ENCODE measurements at regions not wholly inside any gene's neighbourhood (a gene's known extent, or its start where the extent isn't known, plus 50 kb on each side); places are given as distances from the start of the nearest gene placed in this dataset.
"Not testable (repeated sequence)": the region's sequence is repeated elsewhere in the genome, so short reads cannot be mapped to it uniquely, and the experiment has no call there.

DNA sequence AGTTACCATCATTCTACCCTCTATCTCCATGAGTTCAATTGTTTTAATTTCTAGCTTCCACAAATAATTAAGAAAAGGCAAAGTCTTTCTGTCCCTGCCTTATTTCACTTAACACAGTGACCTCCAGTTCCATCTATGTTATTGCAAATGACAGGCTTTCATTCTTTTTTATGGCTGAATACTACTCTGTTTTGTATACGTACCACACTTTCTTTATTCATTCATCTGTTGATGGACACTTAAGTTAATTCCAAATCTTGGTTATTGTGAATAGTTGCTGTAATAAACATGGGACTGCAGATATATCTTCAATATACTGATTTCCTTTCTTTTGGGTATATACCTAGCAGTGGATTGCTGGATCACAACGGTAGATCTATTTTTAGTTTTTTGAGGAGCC, 314.1 kb downstream of the SV2B start:
- Histone ChIP-seq H3K9me3 (replicated peaks; ENCODE audit: low read length) (no peaks in the 10 kb centered on the region), H3K9ac (ENCODE audit: low read depth, low read length) (no peak overlapping the region), H3K27me3 (ENCODE audit: control insufficient read depth, insufficient read depth, low read length) (no peaks in the 10 kb centered on the region), H3K36me3 (ENCODE audit: insufficient read depth, low read length) (no peaks in the 10 kb centered on the region), H3K4me2 (ENCODE audit: low read length) (no peak overlapping the region), H3K4me1 (ENCODE audit: control insufficient read depth, insufficient read depth, low read length) (peaks cover 10% of the 10 kb centered on the region), H3K4me3 (ENCODE audit: low read length) (no peak overlapping the region)

DNA sequence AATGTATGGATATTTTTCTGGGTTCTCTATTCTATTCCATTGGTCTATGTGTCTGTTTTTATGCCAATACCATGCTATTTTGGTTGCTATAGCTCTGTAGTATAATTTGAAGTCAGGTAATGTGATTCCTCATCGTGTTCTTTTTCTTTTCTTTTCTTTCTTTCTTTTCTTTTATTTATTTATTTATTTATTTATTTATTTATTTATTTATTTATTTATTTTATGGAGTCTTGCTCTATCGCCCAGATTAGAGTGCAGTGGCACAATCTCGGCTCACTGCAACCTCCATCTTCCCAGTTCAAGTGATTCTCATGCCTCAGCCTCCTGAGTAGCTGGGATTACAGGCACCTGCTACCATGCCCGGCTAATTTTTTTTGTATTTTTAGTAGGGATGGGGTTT, 315.2 kb downstream of the SV2B start:
- H3K4me3 ChIP-seq (ENCODE audit: low read length); H3K36me3 ChIP-seq (ENCODE audit: insufficient read depth, low read length); H3K9me3 ChIP-seq (replicated peaks; ENCODE audit: low read length); H3K4me2 ChIP-seq (ENCODE audit: low read length); H3K9ac ChIP-seq (ENCODE audit: low read depth, low read length); H3K27me3 ChIP-seq (ENCODE audit: control insufficient read depth, insufficient read depth, low read length): not testable (repeated sequence)
- peaks cover 10% of the 10 kb centered on the region for H3K4me1 ChIP-seq (ENCODE audit: control insufficient read depth, insufficient read depth, low read length)

DNA sequence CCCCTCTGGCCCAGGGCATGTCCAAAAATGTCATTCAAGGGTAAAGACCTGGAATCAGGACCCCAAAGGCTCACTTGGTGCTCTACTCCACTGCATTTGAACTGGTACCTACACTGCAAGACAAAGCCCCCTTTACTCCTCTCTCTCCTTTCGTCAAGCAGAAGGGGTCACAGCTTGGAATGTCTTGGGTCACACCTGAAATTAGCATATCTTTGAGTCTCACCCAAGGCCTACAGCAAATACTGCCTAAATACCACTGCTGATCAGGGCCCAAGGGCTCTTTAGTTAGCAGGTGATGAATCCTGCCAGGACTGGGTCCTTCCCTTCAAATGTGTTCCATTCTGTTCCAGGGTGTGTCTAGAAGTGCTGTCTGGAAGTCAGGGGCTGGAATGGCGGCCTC, 320.6 kb downstream of the SV2B start:
- no peak overlapping the region for H3K4me2 ChIP-seq (ENCODE audit: low read length)
- H3K9me3 ChIP-seq (replicated peaks; ENCODE audit: low read length), result no peaks in the 10 kb centered on the region
- H3K36me3 ChIP-seq (ENCODE audit: insufficient read depth, low read length), result no peaks in the 10 kb centered on the region
- no peak overlapping the region for H3K9ac ChIP-seq (ENCODE audit: low read depth, low read length)
- no peak overlapping the region for H3K4me3 ChIP-seq (ENCODE audit: low read length)
- H3K27me3 ChIP-seq (ENCODE audit: control insufficient read depth, insufficient read depth, low read length), result peaks cover 11% of the 10 kb centered on the region
- no peaks in the 10 kb centered on the region for H3K4me1 ChIP-seq (ENCODE audit: control insufficient read depth, insufficient read depth, low read length)

DNA sequence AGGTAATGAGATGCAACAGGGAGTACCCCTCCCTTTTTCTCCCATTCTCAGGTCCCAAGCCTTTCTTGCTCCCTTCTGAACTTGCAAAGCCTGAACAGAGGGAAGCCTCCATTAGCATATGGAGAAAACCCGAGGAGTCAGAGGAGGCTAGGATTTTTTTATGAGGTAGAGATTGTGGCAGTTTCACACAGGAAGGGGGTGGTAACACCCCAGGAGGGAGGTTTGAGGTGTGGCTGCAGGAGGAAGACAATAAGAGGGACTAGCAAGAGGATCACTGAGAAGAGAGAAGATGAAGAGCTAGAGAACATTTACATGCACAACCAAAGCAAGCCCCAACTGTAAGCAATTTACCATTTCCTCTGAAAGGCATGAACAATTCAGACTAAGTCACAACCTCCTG, 322.7 kb downstream of the SV2B start:
- Histone ChIP-seq H3K36me3 (ENCODE audit: insufficient read depth, low read length) (no peaks in the 10 kb centered on the region), H3K4me2 (ENCODE audit: low read length) (no peak overlapping the region), H3K9me3 (replicated peaks; ENCODE audit: low read length) (no peaks in the 10 kb centered on the region), H3K9ac (ENCODE audit: low read depth, low read length) (no peak overlapping the region), H3K27me3 (ENCODE audit: control insufficient read depth, insufficient read depth, low read length) (peaks cover 11% of the 10 kb centered on the region), H3K4me3 (ENCODE audit: low read length) (no peak overlapping the region), H3K4me1 (ENCODE audit: control insufficient read depth, insufficient read depth, low read length) (no peaks in the 10 kb centered on the region)

DNA sequence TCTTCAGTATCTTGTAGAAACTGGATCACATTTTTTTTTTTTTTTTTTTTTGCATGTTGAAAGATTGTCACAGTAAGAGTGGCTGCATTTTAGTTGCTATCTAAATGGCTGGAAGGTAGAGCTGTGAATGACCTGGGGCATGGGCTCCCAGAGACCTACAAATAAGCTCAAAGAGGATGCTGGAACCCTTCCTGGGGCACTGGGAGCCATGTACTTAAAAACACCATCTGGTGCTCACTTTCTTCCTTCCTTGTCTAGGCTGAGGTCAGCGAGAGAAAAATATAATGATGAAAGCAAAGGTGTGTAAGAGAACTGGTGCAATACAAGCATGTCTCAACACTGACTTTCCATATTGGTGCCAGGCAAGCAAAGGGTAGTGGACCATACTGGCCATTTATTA, 323.9 kb downstream of the SV2B start:
- H3K27me3 ChIP-seq (ENCODE audit: control insufficient read depth, insufficient read depth, low read length), result peaks cover 11% of the 10 kb centered on the region
- no peaks in the 10 kb centered on the region for H3K9me3 ChIP-seq (replicated peaks; ENCODE audit: low read length)
- H3K4me3 ChIP-seq (ENCODE audit: low read length), result no peak overlapping the region
- H3K9ac ChIP-seq (ENCODE audit: low read depth, low read length), result no peak overlapping the region
- no peak overlapping the region for H3K4me2 ChIP-seq (ENCODE audit: low read length)
- H3K36me3 ChIP-seq (ENCODE audit: insufficient read depth, low read length), result no peaks in the 10 kb centered on the region
- H3K4me1 ChIP-seq (ENCODE audit: control insufficient read depth, insufficient read depth, low read length), result no peaks in the 10 kb centered on the region

DNA sequence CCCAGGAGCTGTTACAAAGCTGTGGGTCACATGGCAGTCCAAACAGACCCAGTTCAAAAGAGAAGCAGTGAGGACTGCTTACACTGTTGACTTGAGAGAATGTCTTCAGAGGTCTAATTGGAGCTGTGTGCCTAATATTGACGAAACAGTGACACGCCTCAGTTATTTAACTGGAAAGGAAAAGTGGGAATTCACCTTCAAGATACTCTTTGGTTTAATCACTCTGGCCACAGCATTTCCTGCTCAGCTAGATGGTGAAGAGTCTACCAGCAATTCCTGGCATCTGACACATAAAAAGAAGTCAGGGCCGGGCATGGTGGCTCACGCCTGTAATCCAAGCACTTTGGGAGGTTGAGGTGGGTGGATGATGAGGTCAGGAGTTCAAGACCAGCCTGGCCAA, 326.4 kb downstream of the SV2B start:
- no peaks in the 10 kb centered on the region for H3K9me3 ChIP-seq (replicated peaks; ENCODE audit: low read length)
- no peaks in the 10 kb centered on the region for H3K4me1 ChIP-seq (ENCODE audit: control insufficient read depth, insufficient read depth, low read length)
- no peak overlapping the region for H3K9ac ChIP-seq (ENCODE audit: low read depth, low read length)
- H3K27me3 ChIP-seq (ENCODE audit: control insufficient read depth, insufficient read depth, low read length), result peaks cover 11% of the 10 kb centered on the region
- no peak overlapping the region for H3K4me2 ChIP-seq (ENCODE audit: low read length)
- H3K36me3 ChIP-seq (ENCODE audit: insufficient read depth, low read length), result no peaks in the 10 kb centered on the region
- no peak overlapping the region for H3K4me3 ChIP-seq (ENCODE audit: low read length)

DNA sequence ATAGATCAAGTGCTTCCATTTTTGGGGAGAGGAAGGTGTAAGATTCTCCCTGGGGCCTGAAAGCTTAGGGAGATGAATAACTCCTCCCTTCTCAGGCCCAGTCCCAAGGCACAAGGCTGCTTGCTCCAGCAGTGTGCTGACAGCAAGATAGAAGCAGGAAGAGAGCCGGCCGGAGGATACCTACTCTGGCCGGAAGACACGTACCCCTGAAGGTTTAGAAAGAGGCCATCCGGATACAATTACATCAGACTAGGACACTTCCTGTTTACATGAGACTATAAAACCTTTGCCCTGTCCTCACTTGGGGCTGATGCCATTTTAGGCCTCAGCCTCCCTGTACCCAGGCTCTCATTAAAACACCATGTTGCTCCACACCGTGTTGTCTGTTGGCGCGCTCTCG, 329.9 kb downstream of the SV2B start:
- Histone ChIP-seq H3K4me3 (ENCODE audit: low read length) (no peak overlapping the region), H3K36me3 (ENCODE audit: insufficient read depth, low read length) (no peaks in the 10 kb centered on the region), H3K4me1 (ENCODE audit: control insufficient read depth, insufficient read depth, low read length) (no peaks in the 10 kb centered on the region), H3K9ac (ENCODE audit: low read depth, low read length) (no peak overlapping the region), H3K4me2 (ENCODE audit: low read length) (no peak overlapping the region), H3K27me3 (ENCODE audit: control insufficient read depth, insufficient read depth, low read length) (no peaks in the 10 kb centered on the region), H3K9me3 (replicated peaks; ENCODE audit: low read length) (no peaks in the 10 kb centered on the region)

DNA sequence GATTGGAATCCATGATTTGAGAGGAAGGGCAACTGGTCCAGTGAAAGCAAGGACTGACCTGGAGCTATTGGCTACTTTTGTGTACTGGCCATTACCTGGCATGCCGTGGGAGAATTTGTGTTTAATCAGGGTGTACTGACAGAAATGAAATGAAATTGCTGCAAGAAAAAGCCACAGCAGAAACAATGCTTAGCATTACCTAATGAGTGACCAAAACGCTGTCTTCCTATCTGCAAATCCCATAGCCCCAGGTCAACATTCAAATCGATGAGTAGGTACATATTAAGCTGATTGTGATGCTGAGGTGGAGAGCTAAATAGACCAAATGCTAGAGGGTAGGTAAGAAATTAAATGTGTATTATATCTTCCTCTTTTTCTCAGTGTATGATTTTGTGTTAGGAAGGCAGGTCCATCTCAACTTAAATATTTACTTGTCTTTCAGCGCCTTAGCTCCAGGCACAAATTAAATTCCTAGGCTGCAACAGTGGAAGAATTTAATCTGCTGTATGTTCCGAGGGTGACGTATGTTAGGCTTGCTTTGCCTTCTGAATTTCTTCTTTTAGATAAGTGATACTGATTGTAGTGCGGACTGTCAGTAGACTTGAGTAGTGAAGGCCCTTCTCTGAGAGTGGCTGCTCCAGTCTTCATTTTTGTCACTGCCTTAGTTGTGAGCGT, 331.1 kb downstream of the SV2B start:
- Histone ChIP-seq H3K4me3 (ENCODE audit: low read length) (no peak overlapping the region), H3K9ac (ENCODE audit: low read depth, low read length) (no peak overlapping the region), H3K4me1 (ENCODE audit: control insufficient read depth, insufficient read depth, low read length) (no peaks in the 10 kb centered on the region), H3K4me2 (ENCODE audit: low read length) (no peak overlapping the region), H3K27me3 (ENCODE audit: control insufficient read depth, insufficient read depth, low read length) (no peaks in the 10 kb centered on the region), H3K9me3 (replicated peaks; ENCODE audit: low read length) (no peaks in the 10 kb centered on the region), H3K36me3 (ENCODE audit: insufficient read depth, low read length) (no peaks in the 10 kb centered on the region)

DNA sequence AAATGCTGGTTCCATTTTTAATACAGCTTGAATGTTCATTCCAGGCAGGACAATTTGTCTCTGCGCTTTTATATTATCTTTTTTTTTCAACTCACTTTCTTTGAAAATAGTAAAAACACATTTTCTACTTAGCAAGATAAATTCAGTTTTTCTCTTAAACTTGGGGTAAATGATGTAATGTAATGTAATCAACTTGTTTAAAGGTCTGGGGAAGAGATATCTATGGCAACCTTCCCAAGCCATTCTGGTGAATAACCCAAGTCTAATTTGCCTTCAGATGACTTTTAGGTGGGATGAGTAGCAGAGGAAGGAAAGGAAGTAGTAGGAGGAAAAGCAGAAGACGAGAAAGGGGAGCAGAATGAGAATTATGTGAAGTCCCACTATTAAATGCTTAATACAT, 335.1 kb downstream of the SV2B start:
- Histone ChIP-seq H3K9ac (ENCODE audit: low read depth, low read length) (no peak overlapping the region), H3K9me3 (replicated peaks; ENCODE audit: low read length) (no peaks in the 10 kb centered on the region), H3K4me2 (ENCODE audit: low read length) (no peak overlapping the region), H3K4me1 (ENCODE audit: control insufficient read depth, insufficient read depth, low read length) (no peaks in the 10 kb centered on the region), H3K36me3 (ENCODE audit: insufficient read depth, low read length) (no peaks in the 10 kb centered on the region), H3K27me3 (ENCODE audit: control insufficient read depth, insufficient read depth, low read length) (no peaks in the 10 kb centered on the region), H3K4me3 (ENCODE audit: low read length) (no peak overlapping the region)

DNA sequence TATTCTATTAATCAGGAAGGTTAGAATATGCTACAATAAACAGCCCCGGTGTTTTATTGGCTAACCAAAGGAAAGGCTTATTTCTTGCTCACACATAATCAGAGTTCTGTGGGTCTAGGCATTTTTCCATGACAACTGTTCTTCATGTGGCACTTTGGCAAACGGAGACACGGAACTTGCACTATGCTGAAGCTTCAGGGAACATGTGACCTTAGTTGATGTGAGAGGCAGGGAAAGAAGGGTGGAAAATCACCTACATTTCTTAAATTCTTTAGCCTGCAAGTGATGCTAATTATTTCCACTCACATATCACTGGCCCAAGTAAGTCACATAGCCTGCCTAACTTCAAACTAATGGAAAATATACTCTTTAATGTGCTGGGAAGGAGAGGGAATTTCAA, 344.6 kb downstream of the SV2B start:
- H3K4me3 ChIP-seq (ENCODE audit: low read length), result no peak overlapping the region
- H3K9me3 ChIP-seq (replicated peaks; ENCODE audit: low read length), result no peaks in the 10 kb centered on the region
- H3K4me1 ChIP-seq (ENCODE audit: control insufficient read depth, insufficient read depth, low read length), result no peaks in the 10 kb centered on the region
- H3K36me3 ChIP-seq (ENCODE audit: insufficient read depth, low read length), result no peaks in the 10 kb centered on the region
- no peak overlapping the region for H3K4me2 ChIP-seq (ENCODE audit: low read length)
- no peak overlapping the region for H3K9ac ChIP-seq (ENCODE audit: low read depth, low read length)
- H3K27me3 ChIP-seq (ENCODE audit: control insufficient read depth, insufficient read depth, low read length), result peaks cover 3% of the 10 kb centered on the region

DNA sequence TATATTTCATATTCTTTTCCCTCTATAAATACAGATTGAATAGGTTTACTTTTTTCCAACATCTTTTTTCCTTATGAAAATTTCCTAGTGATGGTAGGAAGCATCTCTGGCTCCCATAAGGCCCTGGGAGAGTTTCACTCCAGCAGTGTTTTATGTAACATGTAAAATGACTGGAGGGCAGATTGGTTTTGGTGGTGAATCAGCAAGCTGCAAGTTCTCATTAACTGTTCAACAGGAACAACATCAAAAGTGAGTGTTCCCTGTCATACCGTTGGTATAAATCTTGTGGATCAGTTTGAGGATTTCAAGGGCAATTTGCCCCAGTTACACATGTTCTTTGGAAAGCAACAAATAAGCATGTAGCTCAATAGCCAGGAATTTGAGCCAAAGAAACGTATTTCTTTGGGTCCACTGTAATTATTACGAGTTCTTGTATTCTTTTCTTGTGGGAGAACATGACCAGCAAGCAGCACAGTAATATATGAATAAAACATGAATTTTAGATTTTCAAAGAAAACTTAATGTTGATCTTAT, 345.7 kb downstream of the SV2B start:
- Histone ChIP-seq H3K36me3 (ENCODE audit: insufficient read depth, low read length) (no peaks in the 10 kb centered on the region), H3K9ac (ENCODE audit: low read depth, low read length) (no peak overlapping the region)

DNA sequence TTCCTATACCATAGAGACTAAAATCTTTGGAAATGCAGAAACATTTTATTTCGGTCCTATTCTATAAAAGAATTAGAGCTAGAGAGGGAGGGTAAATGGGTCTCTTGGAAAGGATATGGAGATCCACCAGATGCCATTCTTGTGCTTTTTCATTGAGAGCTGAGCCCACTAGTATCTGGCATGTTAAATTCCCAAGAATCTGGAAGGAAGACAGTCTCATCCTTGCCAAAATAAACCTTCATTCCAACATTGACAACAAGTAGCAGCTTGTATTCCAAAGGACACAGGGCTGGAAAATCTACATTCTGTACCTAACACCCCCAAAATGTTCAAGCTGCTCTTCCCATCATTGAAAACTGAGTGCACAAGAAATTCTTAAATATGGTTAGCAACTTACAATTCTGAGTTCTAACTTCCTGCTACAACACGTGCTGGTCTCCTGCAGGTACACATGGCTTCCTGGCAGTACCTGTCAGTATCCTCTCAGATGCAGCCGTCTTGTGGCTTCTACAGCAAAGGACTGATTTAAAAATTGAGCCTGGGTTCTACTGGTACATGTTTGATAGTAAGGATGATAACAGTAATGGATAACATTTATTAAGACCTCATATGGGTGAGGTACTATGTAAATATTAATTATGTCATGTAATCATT, 348.1 kb downstream of the SV2B start:
- Histone ChIP-seq H3K4me2 (ENCODE audit: low read length) (no peak overlapping the region), H3K4me3 (ENCODE audit: low read length) (no peak overlapping the region), H3K4me1 (ENCODE audit: control insufficient read depth, insufficient read depth, low read length) (no peaks in the 10 kb centered on the region), H3K9ac (ENCODE audit: low read depth, low read length) (no peak overlapping the region), H3K36me3 (ENCODE audit: insufficient read depth, low read length) (no peaks in the 10 kb centered on the region), H3K9me3 (replicated peaks; ENCODE audit: low read length) (no peaks in the 10 kb centered on the region), H3K27me3 (ENCODE audit: control insufficient read depth, insufficient read depth, low read length) (peaks cover 3% of the 10 kb centered on the region)

More for the DNA sequence above, 345.7 kb downstream of the SV2B start:
- Histone ChIP-seq H3K27me3 (ENCODE audit: control insufficient read depth, insufficient read depth, low read length) (peaks cover 3% of the 10 kb centered on the region), H3K4me2 (ENCODE audit: low read length) (no peak overlapping the region), H3K4me3 (ENCODE audit: low read length) (no peak overlapping the region), H3K9me3 (replicated peaks; ENCODE audit: low read length) (no peaks in the 10 kb centered on the region), H3K4me1 (ENCODE audit: control insufficient read depth, insufficient read depth, low read length) (no peaks in the 10 kb centered on the region)

All from skeletal muscle satellite cell (primary cell).